Fibroblast of pulmonary artery (primary cell): ENCODE measurements at regions not wholly inside any gene's neighbourhood (a gene's known extent, or its start where the extent isn't known, plus 50 kb on each side); places are given as distances from the start of the nearest gene placed in this dataset.
"Not testable (repeated sequence)": the region's sequence is repeated elsewhere in the genome, so short reads cannot be mapped to it uniquely, and the experiment has no call there.

Source experiments
- DNase-seq: peaks from one replicate; pipeline ENCODE4 v3.0.0-alpha.2; 2010; ENCODE audit warnings: low read depth
- H3K4me3 ChIP-seq: replicated peaks from 2 replicates; pipeline ENCODE4 v1.5.1; 2011; ENCODE audit warnings: low read depth, mild to moderate bottlenecking, control low read depth, low read length, moderate library complexity
- TF ChIP-seq, protein P1 (sequence below): IDR thresholded peaks from 2 replicates; pipeline ENCODE4 v1.5.1; 2011; ENCODE audit warnings: mild to moderate bottlenecking, control low read depth, low read length, inconsistent platforms; ENCODE audit errors: missing control alignments

DNA sequence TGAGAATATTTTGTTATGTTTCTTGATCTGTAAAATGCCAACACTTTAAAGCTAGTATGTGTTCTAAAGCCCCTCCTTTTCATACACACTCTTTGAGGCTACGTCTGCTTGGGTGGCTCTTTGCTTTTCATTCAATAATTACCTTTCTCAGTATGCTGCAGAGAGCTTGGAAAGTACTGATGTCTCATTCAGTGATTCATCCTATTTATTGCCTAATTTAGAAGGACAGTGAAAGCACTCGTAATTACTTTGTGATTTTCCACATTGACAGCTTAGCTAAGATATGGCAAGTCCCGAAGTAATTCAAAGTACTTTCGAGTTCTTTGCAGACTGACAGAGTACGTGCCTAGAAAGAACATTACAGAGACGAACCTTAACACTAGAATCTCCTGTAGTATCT lies 57.2 kb downstream of the BMP15 start:
- no peak overlapping the region for H3K4me3 ChIP-seq
- TF ChIP-seq, protein P1, sequence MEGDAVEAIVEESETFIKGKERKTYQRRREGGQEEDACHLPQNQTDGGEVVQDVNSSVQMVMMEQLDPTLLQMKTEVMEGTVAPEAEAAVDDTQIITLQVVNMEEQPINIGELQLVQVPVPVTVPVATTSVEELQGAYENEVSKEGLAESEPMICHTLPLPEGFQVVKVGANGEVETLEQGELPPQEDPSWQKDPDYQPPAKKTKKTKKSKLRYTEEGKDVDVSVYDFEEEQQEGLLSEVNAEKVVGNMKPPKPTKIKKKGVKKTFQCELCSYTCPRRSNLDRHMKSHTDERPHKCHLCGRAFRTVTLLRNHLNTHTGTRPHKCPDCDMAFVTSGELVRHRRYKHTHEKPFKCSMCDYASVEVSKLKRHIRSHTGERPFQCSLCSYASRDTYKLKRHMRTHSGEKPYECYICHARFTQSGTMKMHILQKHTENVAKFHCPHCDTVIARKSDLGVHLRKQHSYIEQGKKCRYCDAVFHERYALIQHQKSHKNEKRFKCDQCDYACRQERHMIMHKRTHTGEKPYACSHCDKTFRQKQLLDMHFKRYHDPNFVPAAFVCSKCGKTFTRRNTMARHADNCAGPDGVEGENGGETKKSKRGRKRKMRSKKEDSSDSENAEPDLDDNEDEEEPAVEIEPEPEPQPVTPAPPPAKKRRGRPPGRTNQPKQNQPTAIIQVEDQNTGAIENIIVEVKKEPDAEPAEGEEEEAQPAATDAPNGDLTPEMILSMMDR = no peak
- DNase-seq = no peak

DNA sequence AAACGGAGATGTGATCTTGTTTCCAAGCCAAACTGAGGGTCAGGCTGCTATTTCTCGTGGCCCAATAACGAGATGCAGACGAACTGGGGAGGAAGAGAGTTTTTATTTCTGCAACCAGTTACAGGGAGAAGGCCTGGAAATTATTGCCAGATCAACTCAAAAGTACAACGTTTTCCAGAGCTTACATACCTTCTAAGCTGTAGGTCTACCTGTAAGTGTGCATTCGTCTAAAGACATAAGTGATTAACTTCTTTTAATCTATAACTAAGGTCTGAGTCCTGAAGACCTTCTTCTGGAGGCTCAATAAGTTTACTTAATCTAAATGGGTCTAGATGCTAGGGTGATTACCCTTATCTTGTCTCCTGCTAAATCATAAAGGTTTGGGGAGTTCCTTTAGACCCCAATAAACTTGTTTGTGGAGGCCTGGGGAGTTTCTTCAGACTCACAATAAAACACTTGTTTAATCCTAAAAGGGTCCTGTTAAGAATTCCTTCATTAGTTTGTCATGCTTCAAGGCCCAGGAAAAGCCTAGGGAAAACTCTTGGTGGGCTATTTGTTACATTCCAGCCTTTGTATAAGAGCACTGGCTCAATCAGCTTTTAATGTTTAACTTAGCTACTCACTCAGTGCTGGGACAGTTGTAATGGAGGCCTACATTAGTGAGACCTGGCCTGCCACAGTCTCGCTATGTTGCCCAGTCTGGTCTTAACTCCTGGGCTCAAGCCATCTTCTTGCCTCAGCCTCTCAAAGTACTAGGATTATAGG lies 58.5 kb downstream of the BMP15 start:
- H3K4me3 ChIP-seq, DNase-seq: not testable (repeated sequence)

DNA sequence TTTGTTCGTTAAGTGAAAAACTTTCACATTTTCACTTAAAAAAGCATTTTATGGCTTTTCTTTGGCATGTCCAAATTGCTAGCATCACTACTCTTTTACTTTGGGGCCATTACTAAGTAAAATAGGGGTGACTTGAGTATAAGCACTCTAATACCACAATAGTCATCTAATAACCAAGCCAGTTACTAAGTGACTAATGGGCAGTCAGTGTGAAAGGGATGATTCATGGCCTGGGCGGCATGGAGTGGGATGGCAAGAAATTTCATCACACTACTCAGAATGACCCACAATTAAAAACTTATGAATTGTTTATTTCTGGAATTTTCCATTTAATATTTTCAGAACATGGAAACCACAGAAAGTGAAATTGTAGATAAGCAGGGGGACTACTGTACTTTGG lies 60.9 kb downstream of the BMP15 start:
- TF ChIP-seq, protein P1 = no peak
- no peak for DNase-seq
- H3K4me3 ChIP-seq = no peak overlapping the region

DNA sequence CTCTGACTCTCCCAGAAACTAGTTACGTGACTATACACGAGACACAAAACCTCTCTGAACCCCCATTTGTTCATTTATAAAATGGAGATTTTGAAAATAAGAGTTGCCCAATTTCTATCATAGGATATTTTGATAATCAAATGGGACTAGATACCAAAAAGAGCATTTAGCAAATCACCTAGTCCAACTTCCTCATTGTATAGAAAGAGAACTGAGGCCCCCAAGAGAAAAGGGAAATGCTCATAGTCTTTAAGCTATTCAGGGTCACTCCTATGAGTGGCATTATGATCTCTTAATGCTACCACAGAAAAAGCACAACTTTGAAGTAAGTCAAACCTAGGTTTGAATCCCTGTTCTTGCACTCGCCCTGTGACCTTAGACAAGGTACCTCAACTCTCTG lies 62.7 kb downstream of the BMP15 start:
- TF ChIP-seq, protein P1 = no peak
- no peak overlapping the region for H3K4me3 ChIP-seq
- no peak for DNase-seq

DNA sequence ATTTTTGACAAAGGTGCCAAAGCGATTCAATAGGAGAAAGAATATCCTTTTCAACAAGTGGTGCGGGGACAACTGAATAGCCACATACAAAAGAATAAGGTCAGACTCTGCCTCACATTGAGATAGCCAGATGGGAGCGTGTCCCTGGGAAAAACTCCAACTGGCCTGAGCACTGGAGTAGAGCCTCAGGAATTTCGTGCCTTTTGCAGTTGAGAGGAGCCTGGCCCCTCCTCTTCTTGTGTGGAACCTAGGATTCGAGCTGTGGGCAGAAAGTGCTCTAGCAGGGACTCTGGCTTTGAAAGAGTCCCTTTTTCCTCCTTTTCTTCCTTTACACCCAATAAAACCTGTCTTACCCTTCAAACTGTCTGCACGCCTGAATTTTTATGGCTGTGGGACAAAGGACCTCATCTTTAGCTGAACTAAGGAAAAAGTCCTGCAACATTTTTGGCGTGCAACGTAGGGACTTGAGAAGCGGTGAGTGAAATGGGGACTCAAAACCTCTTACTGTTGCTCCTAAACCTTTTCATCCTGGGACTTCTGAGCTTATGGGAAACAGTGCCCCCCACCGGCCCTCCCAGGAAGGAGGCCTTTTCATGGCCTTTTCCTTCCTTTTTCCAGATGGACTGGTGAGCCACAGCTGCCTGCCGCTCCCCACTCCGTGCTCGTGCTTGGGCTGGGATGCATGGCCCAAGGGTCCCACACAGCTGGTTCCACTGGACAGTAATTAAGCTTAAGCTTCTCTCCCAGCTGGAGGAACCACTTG lies 68.6 kb downstream of the BMP15 start:
- DNase-seq = no peak
- H3K4me3 ChIP-seq = no peak overlapping the region
- TF ChIP-seq, protein P1 = no peak

DNA sequence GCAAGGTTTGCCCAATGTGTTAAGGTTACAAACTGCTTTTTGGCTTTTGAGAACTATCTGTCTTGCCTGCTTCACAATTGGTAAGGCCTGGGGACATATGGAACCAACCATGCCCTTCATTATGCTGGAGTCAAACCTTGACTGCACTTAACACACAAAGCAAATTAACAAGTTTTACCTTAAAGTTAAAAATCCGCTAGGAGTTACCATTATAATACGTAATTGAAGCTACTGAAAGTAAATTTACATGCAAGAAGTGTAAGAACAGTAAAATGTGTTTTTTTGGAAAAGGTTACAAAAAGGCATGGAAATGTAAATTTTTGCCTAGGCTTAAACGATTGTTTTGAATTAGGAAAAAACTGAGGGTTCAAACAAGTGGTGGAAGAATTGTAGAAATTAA lies 69.7 kb downstream of the BMP15 start:
- no peak overlapping the region for H3K4me3 ChIP-seq
- no peak for DNase-seq
- TF ChIP-seq, protein P1 = no peak

DNA sequence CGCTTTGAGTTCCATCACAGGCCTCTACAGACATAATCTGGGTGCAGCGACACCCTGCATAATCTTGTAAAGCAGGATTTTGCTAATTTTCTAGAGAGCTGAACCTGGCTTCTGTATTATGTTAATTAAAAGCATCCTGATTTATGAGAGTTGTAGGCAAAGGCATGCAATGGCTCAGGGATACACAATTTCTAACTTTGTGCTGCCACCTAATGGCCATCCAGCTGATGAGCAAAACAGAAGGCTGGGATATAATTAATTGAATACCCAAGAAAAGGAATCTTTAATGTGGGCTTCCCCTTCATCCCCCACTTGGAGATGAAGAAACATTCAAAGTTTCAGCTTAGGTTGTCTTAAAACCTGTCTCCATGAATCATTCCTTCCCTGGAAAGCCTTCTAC lies 78.1 kb downstream of the BMP15 start:
- no peak overlapping the region for H3K4me3 ChIP-seq
- DNase-seq = peak; percentile 39
- TF ChIP-seq, protein P1 = peak; percentile 55
